GM21447 (cell line): ENCODE measurements at regions not wholly inside any gene's neighbourhood (a gene's known extent, or its start where the extent isn't known, plus 50 kb on each side); places are given as distances from the start of the nearest gene placed in this dataset.
"Not testable (repeated sequence)": the region's sequence is repeated elsewhere in the genome, so short reads cannot be mapped to it uniquely, and the experiment has no call there.

Experiments
- ATAC-seq: cut with Tn5 transposase; IDR thresholded peaks from one replicate; pipeline ENCODE4 v1.9.1; 2021; ENCODE audit not compliant: unreplicated experiment

DNA sequence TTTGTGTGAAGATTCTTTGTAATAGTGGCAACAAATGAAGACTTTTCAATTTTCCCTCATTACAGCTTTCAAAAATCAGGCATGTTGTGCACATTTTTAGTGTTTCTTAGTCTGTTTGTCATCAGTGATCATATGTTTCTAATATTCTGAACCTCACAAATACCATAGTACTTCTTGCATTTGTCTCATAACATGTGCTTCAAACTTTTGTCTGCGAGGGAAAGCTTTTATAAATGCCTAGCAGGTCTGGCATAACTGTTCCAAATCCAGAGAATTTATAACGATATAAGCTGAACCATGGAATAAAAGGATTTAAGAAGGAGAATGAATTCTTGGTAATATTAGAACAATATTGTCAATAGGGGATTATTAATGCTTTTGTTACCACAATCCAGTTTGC is 670.2 kb downstream of the RFPL4B start:
- no peak for ATAC-seq

- no peak for ATAC-seq
Measured at GRCh38 chr6:113018351-113019151, 671.4 kb downstream of the RFPL4B start.

DNA sequence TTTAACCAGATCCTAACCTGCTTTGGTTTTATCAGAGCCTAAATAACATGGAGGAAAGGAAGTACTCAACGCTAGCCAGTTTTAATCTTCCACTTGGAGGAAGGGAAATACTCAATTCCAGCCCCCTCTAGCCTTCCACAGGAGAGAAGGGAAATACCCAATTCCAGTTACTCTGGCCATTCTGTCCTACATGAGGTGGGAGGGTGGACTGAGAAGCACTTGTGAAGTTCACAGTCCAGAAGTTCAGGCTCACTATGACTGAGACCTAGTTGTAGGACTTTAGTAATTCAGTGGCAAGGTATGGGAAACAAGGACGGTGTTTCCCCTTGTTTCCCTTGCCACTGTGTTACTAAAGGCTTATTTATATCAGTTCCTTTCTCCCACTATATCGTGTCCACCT is 672.0 kb downstream of the RFPL4B start:
- ATAC-seq: no peak

DNA sequence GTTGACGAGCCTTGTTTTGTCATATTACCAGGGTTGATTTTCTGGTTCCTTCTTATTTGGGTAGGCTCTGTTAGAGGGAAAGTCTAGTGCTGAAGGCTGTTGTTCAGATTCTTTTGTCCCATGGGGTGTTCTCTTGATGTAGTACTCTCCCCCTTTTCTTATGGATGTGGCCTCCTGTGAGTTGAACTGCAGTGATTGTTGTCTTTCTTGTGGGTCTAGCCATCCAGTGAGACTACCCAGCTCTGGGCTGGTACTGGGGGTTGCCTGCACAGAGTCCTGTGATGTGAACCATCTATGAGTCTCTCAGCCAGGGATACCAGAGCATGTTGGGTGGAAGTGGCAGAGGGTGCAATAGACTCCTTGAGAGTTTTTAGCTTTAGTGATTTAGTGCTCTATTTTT is 680.6 kb downstream of the RFPL4B start:
- no peak for ATAC-seq

DNA sequence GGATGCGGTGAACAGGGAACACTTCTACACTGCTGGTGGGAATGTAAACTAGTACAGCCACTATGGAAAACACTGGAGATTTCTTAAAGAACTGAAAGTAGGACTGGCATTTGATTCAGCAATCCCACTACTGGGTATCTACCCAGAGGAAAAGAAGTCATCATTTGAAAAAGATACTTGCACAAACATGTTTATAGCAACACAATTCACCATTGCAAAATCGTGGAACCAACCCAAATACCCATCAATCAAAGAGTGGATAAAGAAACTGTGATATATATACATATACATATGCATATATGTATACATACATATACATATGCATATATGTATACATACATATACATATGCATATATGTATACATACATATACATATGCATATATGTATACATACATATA is 682.0 kb downstream of the RFPL4B start:
- not testable (repeated sequence) for ATAC-seq

GRCh38 chr6:113031591-113032238 is 684.6 kb downstream of the RFPL4B start:
- no peak for ATAC-seq

DNA sequence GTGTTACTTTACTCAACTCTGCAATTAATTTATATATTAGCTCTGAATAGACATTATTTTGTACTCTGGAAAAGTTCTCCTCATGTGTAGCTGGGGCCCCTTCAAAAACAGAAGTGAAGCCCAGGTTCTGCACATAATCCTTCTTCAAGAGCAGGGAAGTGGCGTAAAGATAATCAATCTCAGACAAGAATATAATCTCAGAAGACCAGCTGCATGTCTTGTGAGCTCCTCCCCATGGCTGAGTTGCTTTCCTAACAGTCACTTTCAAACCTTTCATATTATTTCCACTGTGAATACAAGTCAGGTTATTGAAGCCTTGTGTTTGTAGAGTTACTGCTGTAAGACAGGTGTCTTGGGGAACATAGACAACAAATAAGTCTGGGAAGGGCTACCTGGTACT is 691.9 kb downstream of the RFPL4B start:
- ATAC-seq: no peak

DNA sequence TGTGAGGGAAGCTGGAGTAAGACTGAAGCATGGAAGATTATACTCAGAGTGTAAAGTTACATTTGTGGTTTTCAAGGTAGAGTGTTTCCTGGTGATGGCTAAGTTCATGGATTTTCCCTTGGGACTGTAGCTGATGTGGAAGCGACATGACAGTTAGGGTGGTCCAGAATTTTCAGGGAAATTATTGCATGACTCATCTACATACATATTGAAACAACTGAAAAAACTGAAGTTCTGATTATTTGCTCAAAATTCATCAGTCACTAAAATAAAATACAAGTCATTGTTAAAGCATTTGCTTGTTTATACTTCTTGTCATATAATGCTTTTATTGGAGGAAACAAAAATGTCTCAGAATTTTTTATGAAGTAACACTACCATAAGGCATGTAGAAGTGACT is 700.0 kb downstream of the RFPL4B start:
- ATAC-seq: no peak

DNA sequence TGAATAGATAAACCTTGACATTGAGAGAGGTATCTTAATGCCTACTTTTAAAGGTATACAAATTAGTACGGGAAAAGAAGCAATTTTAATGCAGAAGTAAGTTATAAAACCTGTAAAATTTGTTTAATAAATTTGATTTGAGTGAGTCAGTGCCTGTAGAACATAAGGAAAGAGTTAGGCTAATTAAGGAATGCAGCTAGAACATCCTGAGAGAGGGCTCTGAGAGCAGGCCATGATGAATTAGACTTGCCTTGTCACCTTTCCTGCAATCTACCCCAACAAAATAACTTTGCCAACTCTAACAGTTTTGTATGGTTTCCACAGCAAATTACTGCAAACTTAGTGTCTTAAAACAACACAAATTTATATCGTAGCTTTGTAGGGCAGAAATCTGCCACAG is 700.8 kb downstream of the RFPL4B start:
- no peak for ATAC-seq

- no peak for ATAC-seq
Measured at GRCh38 chr6:113048741-113049140, 701.6 kb downstream of the RFPL4B start.

DNA sequence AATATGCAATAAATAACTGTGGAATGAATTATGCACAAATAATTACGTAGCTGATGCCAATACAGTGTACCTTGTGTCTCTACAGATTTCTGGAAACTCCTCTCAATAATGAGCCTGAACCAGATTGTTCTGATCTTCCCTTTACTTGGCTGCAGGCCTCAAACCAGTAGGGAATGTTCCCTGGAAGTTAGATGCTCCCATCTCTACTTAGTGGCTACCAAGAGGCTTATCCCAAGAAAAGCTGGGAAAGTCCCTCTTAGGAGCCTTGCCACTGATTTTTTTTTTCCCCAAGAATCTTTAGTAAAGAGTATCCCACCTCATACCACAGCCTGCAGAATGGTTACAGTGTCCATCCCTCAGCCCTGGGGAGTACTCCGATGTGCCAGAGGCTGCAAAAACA is 702.1 kb downstream of the RFPL4B start:
- ATAC-seq: no peak

DNA sequence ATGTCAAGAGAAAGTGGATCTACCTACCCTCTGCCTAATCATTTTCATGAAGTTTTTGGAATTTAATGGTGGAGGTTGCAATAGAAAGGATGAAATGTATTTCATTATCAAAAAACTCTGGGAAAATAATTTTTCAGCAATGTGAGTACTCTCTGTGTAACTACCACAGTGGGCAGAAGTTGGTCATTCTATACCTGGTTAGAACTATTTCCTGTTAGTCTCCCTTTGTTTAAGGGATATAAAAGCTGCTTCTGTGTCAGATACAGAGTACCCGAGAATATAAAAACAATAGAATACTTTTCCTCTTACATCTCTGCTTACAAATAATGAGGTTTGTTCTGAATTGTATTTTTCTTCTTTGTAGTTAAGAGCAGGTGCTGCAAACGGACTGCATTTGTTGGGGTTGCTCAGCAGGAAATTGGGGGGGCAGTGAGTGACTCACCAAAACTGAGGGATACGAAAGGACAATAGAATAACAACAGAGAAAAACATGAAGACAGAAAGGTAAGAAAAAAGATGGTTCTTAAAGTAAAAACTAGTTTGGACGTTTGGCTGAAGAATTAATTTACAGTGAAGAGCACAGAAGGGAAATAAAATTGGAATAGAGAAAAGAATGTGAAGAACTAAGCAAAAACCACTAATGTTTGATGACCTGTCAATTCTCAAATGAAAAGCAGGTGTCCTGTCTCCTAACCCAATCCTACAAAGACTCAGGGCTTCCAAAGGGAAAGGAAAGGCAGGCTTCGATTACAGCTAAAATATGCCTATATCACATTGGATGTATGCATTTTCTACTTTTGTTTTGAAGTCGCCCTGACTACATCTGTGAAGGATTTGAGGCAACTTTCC is 703.1 kb downstream of the RFPL4B start:
- no peak for ATAC-seq

- no peak for ATAC-seq
Measured at GRCh38 chr6:113050979-113051378, 703.8 kb downstream of the RFPL4B start.

- no peak for ATAC-seq
Measured at GRCh38 chr6:113052506-113052905, 705.4 kb downstream of the RFPL4B start.

DNA sequence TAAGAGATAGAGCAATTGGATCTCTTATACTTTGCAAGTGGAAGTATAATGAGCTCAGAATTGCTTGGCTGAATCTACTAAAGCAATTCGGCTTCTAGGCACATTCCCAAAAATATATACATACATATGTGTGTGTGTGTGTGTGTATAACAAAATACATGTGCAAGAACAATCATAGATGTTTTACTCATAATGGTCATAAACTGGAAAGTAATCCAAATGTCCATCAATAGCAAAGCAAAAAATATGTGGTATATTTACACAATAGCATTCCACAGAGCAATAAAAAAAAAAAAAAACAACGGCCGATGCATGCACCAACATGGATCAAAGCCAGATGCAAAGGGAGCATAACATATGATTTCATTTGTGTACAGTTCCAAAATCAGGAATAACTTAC is 707.9 kb downstream of the RFPL4B start:
- no peak for ATAC-seq

- ATAC-seq: no peak
Measured at GRCh38 chr6:113055998-113056397, 708.9 kb downstream of the RFPL4B start.

GRCh38 chr6:113057567-113058053 is 710.5 kb downstream of the RFPL4B start:
- ATAC-seq: no peak

DNA sequence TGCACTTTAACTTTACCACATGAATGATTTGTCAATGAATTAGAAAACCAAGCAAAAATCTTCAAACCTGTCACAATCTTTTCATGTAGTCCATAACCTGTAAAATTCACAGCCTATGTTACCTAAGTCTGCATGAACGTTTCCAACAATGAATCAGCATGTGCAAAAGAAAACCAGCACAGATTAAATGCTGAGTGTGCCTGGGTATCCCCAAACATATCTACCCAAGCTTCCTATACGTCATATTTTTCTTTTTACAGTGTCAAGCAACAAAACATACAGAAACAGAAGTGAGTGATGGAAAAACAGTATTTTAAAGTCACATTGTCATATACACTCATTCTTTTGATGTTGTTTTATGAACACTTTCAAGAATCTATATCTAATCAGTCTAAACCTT is 713.5 kb downstream of the RFPL4B start:
- no peak for ATAC-seq

- ATAC-seq: no peak
Measured at GRCh38 chr6:113065611-113066010, 718.5 kb downstream of the RFPL4B start.

- no peak for ATAC-seq
Measured at GRCh38 chr6:113067612-113068275, 720.6 kb downstream of the RFPL4B start.

GRCh38 chr6:113068570-113068969 is 721.4 kb downstream of the RFPL4B start:
- no peak for ATAC-seq
